Activated CD8-positive, alpha-beta T cell treated with anti-CD3 and anti-CD28 coated beads, Interleukin-2, amount 10 ng/mL, durations not matched to agents 7 days and 5 days (primary cell): ENCODE measurements at regions not wholly inside any gene's neighbourhood (a gene's known extent, or its start where the extent isn't known, plus 50 kb on each side); places are given as distances from the start of the nearest gene placed in this dataset.
"Not testable (repeated sequence)": the region's sequence is repeated elsewhere in the genome, so short reads cannot be mapped to it uniquely, and the experiment has no call there.

Experiments
- ATAC-seq: fragments of 150-1000 bp; cut with Tn5 transposase; one replicate; pipeline ENCODE4 v1.10.0; 2021; ENCODE audit warnings: moderate library complexity
- CTCF ChIA-PET: fragments of 350-600 bp; sonication (Branson Sonifier 250); formaldehyde crosslinking; loops from one replicate; lab custom pipeline; 2021; ENCODE audit warnings: antibody characterized with exemption; lab: Charles Lee
- POLR2A ChIA-PET: fragments of 350-600 bp; sonication (Branson Sonifier 250); formaldehyde crosslinking; loops from one replicate; lab custom pipeline; 2021; ENCODE audit warnings: antibody characterized with exemption; lab: Charles Lee
- DNase-seq: peaks from one replicate; pipeline ENCODE4 v3.0.0-alpha.2; 2020
- H3K27ac Mint-ChIP-seq: one replicate; pipeline ENCODE4 v1.8.0; 2021; ENCODE audit warnings: mild to moderate bottlenecking, mixed read lengths
- H3K27me3 Mint-ChIP-seq: one replicate; pipeline ENCODE4 v1.8.0; 2021; ENCODE audit warnings: low read depth, mixed read lengths
- H3K36me3 Mint-ChIP-seq: one replicate; pipeline ENCODE4 v1.8.0; 2021; ENCODE audit warnings: low read depth, mixed read lengths
- H3K4me1 Mint-ChIP-seq: one replicate; pipeline ENCODE4 v1.8.0; 2021; ENCODE audit warnings: low read depth, mixed read lengths
- H3K4me3 Mint-ChIP-seq: one replicate; pipeline ENCODE4 v1.8.0; 2021; ENCODE audit warnings: mild to moderate bottlenecking, mixed read lengths
- H3K9me3 Mint-ChIP-seq: one replicate; pipeline ENCODE4 v1.8.0; 2022; ENCODE audit warnings: mixed read lengths; ENCODE audit not compliant: insufficient read depth

DNA sequence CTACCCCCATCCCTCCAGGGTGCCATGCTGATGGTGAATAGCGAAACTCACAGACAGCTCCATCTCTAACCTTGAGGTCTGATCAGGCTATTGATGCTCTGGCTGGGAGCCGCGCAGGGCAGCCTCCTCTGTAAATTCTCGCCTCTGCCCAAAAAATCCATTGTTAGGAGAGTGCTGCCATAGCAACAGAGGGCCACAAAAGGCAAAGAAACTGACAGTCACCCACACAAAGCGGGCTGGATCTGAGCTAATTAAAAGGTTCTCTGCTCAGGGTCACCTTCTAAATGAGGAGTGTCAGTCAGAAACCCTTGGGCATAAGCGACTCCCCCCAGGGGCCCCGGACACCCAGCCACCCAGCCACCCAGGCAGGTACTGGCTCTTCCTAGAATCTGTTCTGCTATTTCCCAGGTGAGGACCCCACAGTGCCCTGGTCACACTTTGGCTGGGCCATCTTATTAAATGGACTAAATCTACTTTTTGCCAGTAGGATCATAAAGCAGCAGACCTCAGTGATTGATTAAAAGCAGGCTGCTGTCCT is 126.7 kb downstream of the MED10 start:
- no peaks in the 10 kb centered on the region for H3K4me1 Mint-ChIP-seq
- no peak overlapping the region for H3K27ac Mint-ChIP-seq
- ATAC-seq = no peak
- H3K9me3 Mint-ChIP-seq = no peaks in the 10 kb centered on the region
- DNase-seq = no peak
- CTCF ChIA-PET = no interaction called here
- H3K27me3 Mint-ChIP-seq = no peaks in the 10 kb centered on the region
- no peaks in the 10 kb centered on the region for H3K36me3 Mint-ChIP-seq
- H3K4me3 Mint-ChIP-seq = no peak overlapping the region
- POLR2A ChIA-PET = no interaction called here

DNA sequence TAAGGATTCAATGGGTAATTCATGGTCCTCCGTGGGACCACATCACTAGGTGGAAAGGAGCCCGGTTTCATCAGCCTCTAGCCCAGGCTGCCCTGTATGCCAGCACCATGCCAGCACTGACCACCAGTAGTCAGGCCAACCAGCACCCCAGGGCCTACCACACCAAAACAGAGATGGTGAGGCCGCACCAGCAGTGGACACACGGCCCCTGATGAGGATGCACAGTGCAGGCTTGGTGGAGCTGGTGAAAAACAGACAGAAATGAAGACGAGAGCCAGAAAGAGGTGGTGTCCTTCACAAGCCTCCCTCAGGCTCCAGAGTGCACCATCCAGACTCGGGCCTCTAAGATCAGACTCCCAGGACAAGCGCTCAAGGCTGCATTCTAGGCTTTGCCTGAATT is 128.2 kb downstream of the MED10 start:
- H3K36me3 Mint-ChIP-seq = no peaks in the 10 kb centered on the region
- H3K9me3 Mint-ChIP-seq = no peaks in the 10 kb centered on the region
- ATAC-seq (no peak), DNase-seq (no peak)
- H3K4me1 Mint-ChIP-seq = no peaks in the 10 kb centered on the region
- H3K27me3 Mint-ChIP-seq = no peaks in the 10 kb centered on the region
- ChIA-PET POLR2A (no interaction called here), CTCF (no interaction called here)
- no peak overlapping the region for H3K4me3 Mint-ChIP-seq
- no peak overlapping the region for H3K27ac Mint-ChIP-seq

GRCh38 chr5:6248132-6248531 is 130.2 kb downstream of the MED10 start:
- CTCF ChIA-PET = no interaction called here
- DNase-seq = no peak
- POLR2A ChIA-PET = no interaction called here
- Mint-ChIP-seq H3K27ac (no peak overlapping the region), H3K36me3 (no peaks in the 10 kb centered on the region), H3K9me3 (no peaks in the 10 kb centered on the region), H3K27me3 (no peaks in the 10 kb centered on the region), H3K4me3 (no peak overlapping the region), H3K4me1 (no peaks in the 10 kb centered on the region)
- no peak for ATAC-seq

GRCh38 chr5:6246820-6247437 is 131.4 kb downstream of the MED10 start:
- H3K4me1 Mint-ChIP-seq = no peaks in the 10 kb centered on the region
- no peaks in the 10 kb centered on the region for H3K36me3 Mint-ChIP-seq
- ATAC-seq (no peak), DNase-seq (no peak)
- H3K27me3 Mint-ChIP-seq = no peaks in the 10 kb centered on the region
- POLR2A ChIA-PET = no interaction called here
- H3K27ac Mint-ChIP-seq = no peak overlapping the region
- H3K4me3 Mint-ChIP-seq = no peak overlapping the region
- no peaks in the 10 kb centered on the region for H3K9me3 Mint-ChIP-seq
- CTCF ChIA-PET = no interaction called here

- ATAC-seq = no peak
- POLR2A ChIA-PET = no interaction called here
- Mint-ChIP-seq H3K36me3 (no peaks in the 10 kb centered on the region), H3K4me1 (no peaks in the 10 kb centered on the region), H3K4me3 (no peak overlapping the region), H3K27me3 (no peaks in the 10 kb centered on the region), H3K9me3 (peaks cover 6% of the 10 kb centered on the region), H3K27ac (no peak overlapping the region)
- CTCF ChIA-PET = no interaction called here
- no peak for DNase-seq
Observed at GRCh38 chr5:6244339-6244714, 134.0 kb downstream of the MED10 start.

DNA sequence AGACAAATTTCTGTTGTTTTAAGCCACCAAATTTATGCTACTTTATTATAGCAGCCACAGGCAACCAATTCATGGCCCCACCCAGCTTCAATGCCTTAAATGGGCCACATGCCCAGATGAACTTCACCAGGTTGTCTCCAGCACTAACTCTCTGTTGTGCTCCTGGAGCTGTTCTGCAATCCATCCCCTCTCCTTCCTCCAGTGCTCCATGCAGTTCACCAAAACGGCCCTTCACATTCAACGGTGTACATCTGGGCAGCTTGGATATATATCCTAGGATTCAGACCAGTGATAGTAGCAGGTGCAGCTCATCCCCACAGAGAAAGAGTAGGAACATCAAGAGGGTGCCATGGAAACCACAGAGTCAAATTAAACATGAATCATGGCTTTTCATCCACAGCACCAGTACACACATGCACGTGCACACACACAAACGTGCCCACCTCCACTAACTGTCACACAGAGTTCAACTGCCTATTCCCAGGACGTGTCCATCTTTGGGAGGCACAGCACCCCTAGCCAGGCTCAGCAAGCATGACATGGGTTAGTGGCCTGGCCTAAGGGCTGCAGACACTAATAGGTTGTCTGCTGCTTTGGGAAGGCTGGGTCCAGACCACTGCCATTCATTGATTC is 134.5 kb downstream of the MED10 start:
- H3K27me3 Mint-ChIP-seq = peaks cover under 1% of the 10 kb centered on the region

DNA sequence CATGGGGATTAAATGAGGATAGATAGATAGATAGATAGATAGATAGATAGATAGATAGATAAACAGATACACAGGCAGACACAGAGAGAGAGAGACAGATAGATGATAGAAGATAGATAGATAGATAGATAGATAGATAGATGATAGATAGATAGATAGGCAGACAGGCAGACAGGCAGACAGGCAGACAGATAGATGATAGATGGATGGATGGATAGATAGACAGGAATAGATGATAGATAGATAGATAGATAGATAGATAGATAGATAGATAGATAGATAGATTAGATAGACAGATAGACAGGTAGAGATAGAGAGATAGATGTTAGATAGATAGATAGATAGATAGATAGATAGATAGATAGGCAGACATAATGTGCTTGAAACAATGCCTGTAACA is 137.3 kb downstream of the MED10 start:
- POLR2A ChIA-PET, H3K4me3 Mint-ChIP-seq, DNase-seq, H3K9me3 Mint-ChIP-seq, H3K27ac Mint-ChIP-seq, CTCF ChIA-PET, H3K27me3 Mint-ChIP-seq, ATAC-seq, H3K4me1 Mint-ChIP-seq, H3K36me3 Mint-ChIP-seq: not testable (repeated sequence)

More for the DNA sequence above, 134.5 kb downstream of the MED10 start:
- H3K9me3 Mint-ChIP-seq = peaks cover 6% of the 10 kb centered on the region
- ChIA-PET CTCF (no interaction called here), POLR2A (no interaction called here)
- DNase-seq = no peak
- H3K4me3 Mint-ChIP-seq = no peak overlapping the region
- H3K27ac Mint-ChIP-seq = no peak overlapping the region
- no peaks in the 10 kb centered on the region for H3K36me3 Mint-ChIP-seq
- no peak for ATAC-seq
- H3K4me1 Mint-ChIP-seq = no peaks in the 10 kb centered on the region

- ATAC-seq (no peak), DNase-seq (no peak)
- Mint-ChIP-seq H3K4me1 (no peaks in the 10 kb centered on the region), H3K27ac (no peak overlapping the region), H3K36me3 (no peaks in the 10 kb centered on the region), H3K4me3 (no peak overlapping the region), H3K9me3 (peaks cover 6% of the 10 kb centered on the region), H3K27me3 (peaks cover 5% of the 10 kb centered on the region)
- ChIA-PET CTCF (no interaction called here), POLR2A (no interaction called here)
Observed at GRCh38 chr5:6236858-6237481, 141.4 kb downstream of the MED10 start.

DNA sequence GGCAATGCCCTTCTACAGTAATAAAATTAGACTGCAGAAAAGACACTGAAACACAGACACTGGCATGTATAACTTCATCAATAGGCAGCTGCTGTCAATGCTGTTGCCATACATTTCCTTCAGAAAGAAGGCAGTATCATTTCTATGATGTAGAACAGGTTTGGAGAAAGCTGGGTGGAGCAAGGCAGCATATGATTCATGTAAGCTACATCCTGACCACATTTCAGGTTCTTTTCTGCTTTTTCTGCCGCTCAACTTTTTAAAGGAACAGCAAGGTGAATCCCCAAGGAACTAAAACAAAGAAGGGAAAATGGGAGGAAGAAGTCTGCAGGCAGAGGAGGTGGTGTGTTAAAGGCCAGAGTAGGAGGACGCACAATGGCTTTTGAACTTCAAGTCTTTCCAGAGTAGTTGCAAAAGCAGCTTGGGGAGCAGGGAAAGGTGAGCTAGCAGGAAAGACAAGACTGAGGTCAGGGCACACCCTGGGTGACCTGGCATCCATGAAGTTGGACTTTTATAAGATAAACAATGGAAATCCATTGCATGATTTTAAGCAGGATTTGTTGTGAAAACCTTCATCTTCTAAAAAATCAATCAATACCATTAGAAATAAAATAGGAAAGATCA is 142.1 kb downstream of the MED10 start:
- peaks cover 6% of the 10 kb centered on the region for H3K9me3 Mint-ChIP-seq
- no peaks in the 10 kb centered on the region for H3K36me3 Mint-ChIP-seq
- no peak for DNase-seq
- H3K4me3 Mint-ChIP-seq = no peak overlapping the region
- ChIA-PET CTCF (no interaction called here), POLR2A (no interaction called here)
- H3K4me1 Mint-ChIP-seq = no peaks in the 10 kb centered on the region
- H3K27ac Mint-ChIP-seq = no peak overlapping the region
- ATAC-seq = no peak
- H3K27me3 Mint-ChIP-seq = peaks cover 5% of the 10 kb centered on the region

DNA sequence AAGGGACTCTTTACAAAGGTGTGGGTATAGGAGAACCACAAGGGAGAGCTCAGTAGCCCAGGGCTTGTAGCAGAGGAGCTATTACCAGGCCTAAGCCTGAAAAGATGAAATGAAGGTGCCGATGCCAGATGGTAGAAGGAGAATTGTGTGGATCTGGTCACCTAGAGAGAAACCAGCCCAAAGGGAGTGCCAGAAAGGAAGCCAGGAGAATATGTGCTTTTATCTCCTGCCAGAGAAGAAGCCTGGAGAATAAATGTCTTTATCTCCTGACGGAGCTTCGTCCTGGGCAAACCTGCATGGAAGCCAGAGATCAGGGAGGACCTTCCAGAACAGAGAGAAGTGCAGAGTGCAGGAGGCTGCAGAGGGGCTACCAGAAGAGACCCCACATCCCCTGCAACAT is 142.6 kb downstream of the MED10 start:
- Mint-ChIP-seq H3K36me3 (no peaks in the 10 kb centered on the region), H3K27me3 (peaks cover 5% of the 10 kb centered on the region), H3K4me3 (no peak overlapping the region), H3K4me1 (no peaks in the 10 kb centered on the region), H3K27ac (no peak overlapping the region), H3K9me3 (peaks cover 6% of the 10 kb centered on the region)
- ChIA-PET POLR2A (no interaction called here), CTCF (no interaction called here)
- DNase-seq = no peak
- no peak for ATAC-seq

DNA sequence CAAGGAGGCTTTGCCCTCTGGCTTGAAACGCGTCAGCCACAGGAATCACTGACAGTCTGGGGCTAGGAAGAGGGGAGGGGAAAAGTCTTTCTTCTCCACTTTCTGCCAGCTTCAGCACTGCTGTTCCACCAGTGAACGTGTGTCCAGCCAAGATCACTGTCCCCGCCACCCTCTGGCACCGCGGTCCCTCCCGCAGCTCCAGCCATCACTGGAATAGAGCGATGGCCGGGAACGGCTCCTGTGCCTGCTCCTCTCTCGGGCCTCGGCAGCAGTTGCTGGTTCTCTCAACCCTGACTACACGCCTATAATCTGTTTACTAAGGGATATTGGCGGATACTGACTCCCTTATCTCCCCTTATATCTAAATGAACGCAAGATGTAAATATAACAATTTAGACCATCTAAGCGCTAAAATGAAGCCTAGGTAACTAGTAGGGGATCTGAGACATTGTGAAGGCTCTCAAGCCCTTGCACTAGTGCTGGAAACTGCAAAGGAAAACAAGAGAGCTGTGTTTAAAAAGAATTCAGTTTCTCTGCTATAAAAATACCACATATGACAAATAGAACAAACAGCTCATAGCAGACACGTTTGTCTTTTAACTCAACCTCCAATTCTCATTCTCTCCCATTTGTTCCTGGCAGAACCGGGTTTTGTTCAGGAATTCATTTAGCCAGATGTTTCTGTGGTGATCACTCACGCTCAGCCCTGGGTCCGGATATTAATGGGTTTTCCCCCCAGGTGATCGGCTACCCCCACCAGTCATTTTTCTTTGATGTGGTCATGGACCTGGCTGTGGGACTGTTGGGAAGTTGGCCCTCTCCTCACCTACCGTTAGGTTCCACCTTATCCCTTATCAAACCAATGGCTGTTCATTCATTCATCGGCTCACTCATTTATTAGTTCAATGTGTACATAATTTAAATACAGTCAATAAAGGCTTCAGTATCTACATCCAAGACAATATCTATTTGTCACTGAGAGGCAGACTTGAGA is 149.8 kb downstream of the MED10 start:
- CTCF ChIA-PET = no interaction called here
- Mint-ChIP-seq H3K27ac (no peak overlapping the region), H3K36me3 (no peaks in the 10 kb centered on the region), H3K27me3 (peaks cover 3% of the 10 kb centered on the region), H3K4me3 (no peak overlapping the region), H3K9me3 (no peaks in the 10 kb centered on the region), H3K4me1 (no peaks in the 10 kb centered on the region)
- DNase-seq (no peak), ATAC-seq (no peak)
- POLR2A ChIA-PET = no interaction called here
